GM12865 (cell line): ENCODE measurements at regions not wholly inside any gene's neighbourhood (a gene's known extent, or its start where the extent isn't known, plus 50 kb on each side); places are given as distances from the start of the nearest gene placed in this dataset.
A peak's percentile ranks its signal among the peaks of the same experiment; 100 is the strongest.
"Not testable (repeated sequence)": the region's sequence is repeated elsewhere in the genome, so short reads cannot be mapped to it uniquely, and the experiment has no call there.

Experiments
- DNase-seq: peaks from one replicate; pipeline ENCODE4 v3.0.0; 2010; ENCODE audit warnings: low read depth
- H3K4me3 ChIP-seq: 2 replicates; pipeline ENCODE4 v1.5.1; 2011; ENCODE audit warnings: mild to moderate bottlenecking, low read depth, low read length, control low read depth
- CTCF ChIP-seq: IDR thresholded peaks from 2 replicates; pipeline ENCODE4 v1.5.1; 2011; ENCODE audit warnings: low read length, control low read depth, low read depth, inconsistent platforms; ENCODE audit not compliant: insufficient read depth; ENCODE audit errors: missing control alignments

- not testable (repeated sequence) for DNase-seq, H3K4me3 ChIP-seq
Measured at GRCh38 chr5:34187441-34187840, 144.4 kb upstream of the C1QTNF3 start.

- H3K4me3 ChIP-seq: not testable (repeated sequence)
- DNase-seq: peak; percentile 62
- TF ChIP-seq CTCF: peak; percentile 41
Measured at GRCh38 chr5:34188001-34188822, 145.2 kb upstream of the C1QTNF3 start.

GRCh38 chr5:34189246-34189645 lies 146.2 kb upstream of the C1QTNF3 start:
- not testable (repeated sequence) for H3K4me3 ChIP-seq, DNase-seq

GRCh38 chr5:34189752-34190411 lies 146.9 kb upstream of the C1QTNF3 start:
- not testable (repeated sequence) for H3K4me3 ChIP-seq, DNase-seq

GRCh38 chr5:34190466-34190865 lies 147.5 kb upstream of the C1QTNF3 start:
- H3K4me3 ChIP-seq, DNase-seq: not testable (repeated sequence)

GRCh38 chr5:34191279-34191744 lies 148.3 kb upstream of the C1QTNF3 start:
- not testable (repeated sequence) for H3K4me3 ChIP-seq, DNase-seq

- H3K4me3 ChIP-seq, DNase-seq: not testable (repeated sequence)
Measured at GRCh38 chr5:34192064-34192922, 149.3 kb upstream of the C1QTNF3 start.

- not testable (repeated sequence) for DNase-seq, H3K4me3 ChIP-seq
Measured at GRCh38 chr5:34192923-34193262, 149.9 kb upstream of the C1QTNF3 start.

- H3K4me3 ChIP-seq, DNase-seq: not testable (repeated sequence)
Measured at GRCh38 chr5:34193297-34193696, 150.3 kb upstream of the C1QTNF3 start.

GRCh38 chr5:34193804-34194203 lies 150.8 kb upstream of the C1QTNF3 start:
- DNase-seq, H3K4me3 ChIP-seq: not testable (repeated sequence)

- DNase-seq: not testable (repeated sequence)
Measured at GRCh38 chr5:34196091-34196490, 153.1 kb upstream of the C1QTNF3 start.

GRCh38 chr5:34205347-34205746 lies 162.3 kb upstream of the C1QTNF3 start:
- not testable (repeated sequence) for DNase-seq, H3K4me3 ChIP-seq

More at GRCh38 chr5:34196091-34196490, 153.1 kb upstream of the C1QTNF3 start:
- H3K4me3 ChIP-seq: not testable (repeated sequence)

GRCh38 chr5:34217386-34217785 lies 174.4 kb upstream of the C1QTNF3 start:
- DNase-seq: not testable (repeated sequence)

GRCh38 chr5:34221329-34222073 lies 178.5 kb upstream of the C1QTNF3 start:
- H3K4me3 ChIP-seq, DNase-seq: not testable (repeated sequence)

More at GRCh38 chr5:34217386-34217785, 174.4 kb upstream of the C1QTNF3 start:
- H3K4me3 ChIP-seq: not testable (repeated sequence)

- not testable (repeated sequence) for DNase-seq, H3K4me3 ChIP-seq
Measured at GRCh38 chr5:34223158-34223557, 180.1 kb upstream of the C1QTNF3 start.

GRCh38 chr5:34230402-34230801 lies 187.4 kb upstream of the C1QTNF3 start:
- H3K4me3 ChIP-seq, DNase-seq: not testable (repeated sequence)

- H3K4me3 ChIP-seq: peak overlapping the region; percentile 43
- DNase-seq: peak; percentile 0
Measured at GRCh38 chr5:34243802-34244201, 200.8 kb upstream of the C1QTNF3 start.
